Posterior vena cava (tissue), 2 donors: ENCODE measurements at regions not wholly inside any gene's neighbourhood (a gene's known extent, or its start where the extent isn't known, plus 50 kb on each side); places are given as distances from the start of the nearest gene placed in this dataset.

ENCODE experiments used
- DNase-seq: peaks from one replicate; pipeline ENCODE4 v3.0.0-alpha.2; 2020; ENCODE audit warnings: low spot score
- intact Hi-C, 2 donors: fragments of 100-400 bp; cut with DNase I; formaldehyde crosslinking; loops; one replicate each; pipeline versions ENCODE4 v1.14.1 to v1.14.2; 2022 to 2023
- donor health status: DM: yes; HTN: yes; CAD: no.
- donor health status: DM: yes; HTN: yes; CAD: no.

DNA sequence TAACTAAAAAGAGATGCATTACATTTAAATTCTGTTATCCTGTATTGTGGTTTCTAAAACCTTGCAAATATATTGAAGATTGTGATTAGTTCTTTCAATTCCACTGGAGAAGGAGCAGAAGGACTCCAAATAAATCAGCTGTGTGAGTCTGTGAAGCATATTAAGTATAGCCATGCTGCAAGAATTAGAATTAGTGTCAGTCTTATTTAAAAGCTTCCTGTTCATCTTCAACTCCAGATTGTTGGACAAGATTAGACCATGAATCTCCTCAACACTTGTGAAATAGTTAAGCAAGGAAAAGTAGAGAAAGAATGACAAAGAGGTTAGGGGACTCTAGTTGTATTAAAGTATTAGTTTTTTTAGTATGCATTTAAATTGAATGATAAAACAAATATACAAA, 92.5 kb upstream of the LRP1B start:
- no peak for DNase-seq
- intact Hi-C loops: no loop called here

- DNase-seq: no peak
- intact Hi-C loops: no loop called here
Observed at GRCh38 chr2:142222715-142223114, 91.9 kb upstream of the LRP1B start.

GRCh38 chr2:142220901-142221300, 90.1 kb upstream of the LRP1B start:
- intact Hi-C loops: no loop called here
- no peak for DNase-seq

GRCh38 chr2:142220239-142220638, 89.4 kb upstream of the LRP1B start:
- intact Hi-C loops: no loop called here
- no peak for DNase-seq

GRCh38 chr2:142218471-142218870, 87.7 kb upstream of the LRP1B start:
- intact Hi-C loops: no loop called here
- no peak for DNase-seq

DNA sequence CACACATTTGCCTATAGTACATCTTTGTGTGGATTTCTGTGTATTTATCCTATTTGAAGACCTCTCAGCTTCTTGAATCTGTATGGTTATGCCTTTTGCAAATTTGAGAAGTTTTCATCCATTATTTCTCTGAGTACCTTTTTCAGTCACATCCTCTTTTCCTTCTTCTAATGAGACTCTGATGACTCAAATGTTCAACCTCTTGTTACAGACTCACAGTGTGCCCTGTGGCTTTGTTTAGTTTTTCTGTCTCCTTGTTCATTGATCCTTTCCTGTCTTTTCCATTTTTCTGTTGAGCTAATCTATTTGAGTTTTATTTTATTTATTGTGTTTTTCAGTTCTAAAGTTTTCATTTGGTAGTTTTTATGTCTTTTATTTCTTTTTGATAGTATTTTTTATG, 87.0 kb upstream of the LRP1B start:
- intact Hi-C loops: no loop called here
- DNase-seq: no peak

DNA sequence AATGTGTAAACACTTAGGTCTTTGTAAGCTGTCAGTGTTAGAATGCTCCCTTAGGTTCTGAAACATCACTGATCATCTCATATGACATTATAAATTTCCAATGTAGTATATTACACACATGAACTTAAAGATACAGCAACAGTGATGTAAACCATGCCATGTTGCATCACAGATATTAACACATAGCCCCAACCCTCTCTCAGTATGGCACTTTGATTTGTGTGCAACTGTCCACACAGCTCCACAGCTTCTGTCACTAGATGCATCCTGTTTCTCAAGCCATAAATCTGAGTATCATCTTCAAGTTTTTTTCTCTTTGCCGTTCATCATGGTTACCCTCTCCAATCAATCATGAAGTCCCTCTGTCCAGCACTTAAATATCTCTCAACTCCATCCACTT, 69.2 kb upstream of the LRP1B start:
- DNase-seq: no peak
- intact Hi-C loops: no loop called here

DNA sequence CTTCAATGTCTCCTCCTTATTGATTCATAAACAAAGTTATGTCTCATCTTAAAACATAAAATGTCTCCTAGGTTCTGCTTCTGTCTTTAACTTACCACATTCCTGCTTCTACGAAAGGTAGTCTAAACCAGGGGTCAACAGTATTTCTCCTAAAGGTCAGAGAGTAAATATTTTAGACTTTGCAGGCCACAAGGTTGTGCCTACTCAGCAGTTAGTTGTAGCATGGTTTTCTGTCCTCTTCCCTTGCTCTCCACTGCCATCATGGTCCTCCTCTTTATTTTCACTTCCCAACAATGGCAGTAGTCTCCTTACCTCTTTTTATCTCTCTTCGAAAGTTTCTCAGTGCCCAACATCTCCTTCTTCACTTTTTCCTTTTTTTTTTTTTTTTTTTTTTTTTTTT, 68.3 kb upstream of the LRP1B start:
- intact Hi-C loops: no loop called here
- no peak for DNase-seq

- no peak for DNase-seq
- intact Hi-C loops: no loop called here
Observed at GRCh38 chr2:142190805-142191204, 60.0 kb upstream of the LRP1B start.

- intact Hi-C loops: no loop called here
- no peak for DNase-seq
Observed at GRCh38 chr2:142189501-142189900, 58.7 kb upstream of the LRP1B start.

GRCh38 chr2:142188562-142188961, 57.7 kb upstream of the LRP1B start:
- no peak for DNase-seq
- intact Hi-C loops: no loop called here

DNA sequence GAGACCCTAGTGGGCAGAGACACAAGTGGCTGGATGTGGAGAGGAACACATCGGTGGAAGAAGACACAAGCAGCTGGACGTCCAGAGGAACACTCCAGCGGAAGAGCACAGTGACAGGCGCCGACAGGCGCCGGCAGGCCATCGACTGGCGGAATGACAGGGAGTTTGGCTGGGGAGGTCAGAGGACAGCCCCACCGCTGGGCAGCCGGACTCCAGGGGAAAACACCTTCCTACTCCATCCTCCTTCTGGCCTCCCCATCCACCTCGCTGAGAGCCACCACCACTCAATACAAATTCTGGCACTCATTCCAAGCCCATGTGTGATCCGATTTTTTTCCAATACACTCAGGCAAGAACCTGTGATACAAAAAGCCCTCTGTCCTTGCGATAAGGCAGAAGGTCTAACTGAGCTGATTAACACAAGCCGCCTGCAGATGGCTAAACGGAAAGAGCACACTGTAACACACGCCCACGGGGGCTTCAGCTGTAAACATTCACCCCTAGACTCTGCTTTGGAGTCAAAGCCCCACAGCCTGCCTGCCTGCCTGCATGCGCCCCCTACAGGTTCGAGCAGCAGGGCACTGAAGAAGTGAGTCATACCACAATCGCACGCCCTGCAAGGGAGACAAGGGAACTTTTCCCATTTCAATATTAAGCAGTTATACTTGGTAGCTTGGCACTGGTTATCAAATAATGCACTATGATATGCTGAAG, 50.2 kb upstream of the LRP1B start:
- DNase-seq: peak; percentile 71
- intact Hi-C loops: no loop called here
